ENCODE measurements at regions not wholly inside any gene's neighbourhood (a gene's known extent, or its start where the extent isn't known, plus 50 kb on each side); places are given as distances from the start of the nearest gene placed in this dataset.
"Not testable (repeated sequence)": the region's sequence is repeated elsewhere in the genome, so short reads cannot be mapped to it uniquely, and the experiment has no call there.

- H3K36me3 ChIP-seq, result no peaks in the 10 kb centered on the region
- H3K9me3 ChIP-seq, result no peaks in the 10 kb centered on the region
- DNase-seq (ENCODE audit: low spot score), result no peak
- no peak for TF ChIP-seq CTCF (IDR thresholded peaks at IDR 0.05)
- ATAC-seq (ENCODE audit: insufficient number of reproducible peaks, low FRiP score, low read depth), result no peak
- H3K27me3 ChIP-seq (replicated peaks; ENCODE audit: insufficient read depth), result no peaks in the 10 kb centered on the region
- no peak overlapping the region for H3K4me3 ChIP-seq
- peaks cover 8 to 16% of the 10 kb centered on the region in 2 donors for H3K4me1 ChIP-seq (ENCODE audit: control insufficient read depth in 1 of 2, low read depth in 2 of 2)
- H3K27ac ChIP-seq, result no peak overlapping the region
These were observed 288.3 kb upstream of the FN1 start for GRCh38 chr2:215724146-215724545.

GRCh38 chr2:215723631-215724011 is 287.8 kb upstream of the FN1 start:
- Histone ChIP-seq H3K36me3 (no peaks in the 10 kb centered on the region), H3K4me1 (ENCODE audit: control insufficient read depth in 1 of 2, low read depth in 2 of 2) (peaks cover 8 to 16% of the 10 kb centered on the region in 2 donors), H3K9me3 (no peaks in the 10 kb centered on the region), H3K27me3 (replicated peaks; ENCODE audit: insufficient read depth) (no peaks in the 10 kb centered on the region), H3K4me3 (no peak overlapping the region), H3K27ac (no peak overlapping the region)
- no peak for ATAC-seq (ENCODE audit: insufficient number of reproducible peaks, low FRiP score, low read depth)
- no peak for DNase-seq (ENCODE audit: low spot score)
- no peak for TF ChIP-seq CTCF (IDR thresholded peaks at IDR 0.05)

DNA sequence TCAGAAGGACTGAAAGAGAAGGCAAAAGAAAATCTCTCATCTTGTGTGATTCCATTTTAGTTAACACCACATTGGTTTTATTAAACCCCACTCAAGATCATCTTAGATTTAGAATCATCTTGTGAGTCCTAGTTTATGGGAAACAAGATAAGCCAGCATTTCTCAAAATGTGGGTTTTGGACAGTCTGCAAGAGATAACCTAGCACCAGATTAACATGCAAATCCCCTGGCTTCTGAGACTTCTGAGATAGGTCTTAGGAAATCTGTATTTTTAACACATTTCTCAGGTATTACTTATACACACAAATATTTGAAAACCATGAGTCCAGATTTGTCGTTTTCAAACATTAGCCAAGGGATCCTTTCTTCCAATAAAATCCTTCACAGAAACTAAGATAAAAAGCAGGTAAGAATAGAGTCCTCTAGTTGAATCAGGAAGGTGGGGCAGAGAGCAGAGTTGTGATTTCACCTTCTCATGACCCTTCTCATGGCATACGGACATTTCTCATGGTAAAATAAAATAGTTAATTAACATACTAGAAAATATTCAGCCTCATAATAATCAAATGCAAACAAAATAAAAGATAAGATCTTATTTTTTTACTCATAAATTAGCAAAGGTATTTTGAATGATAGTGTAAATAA is 287.2 kb upstream of the FN1 start:
- Histone ChIP-seq H3K9me3 (no peaks in the 10 kb centered on the region), H3K4me1 (ENCODE audit: control insufficient read depth in 1 of 2, low read depth in 2 of 2) (peaks cover 9 to 16% of the 10 kb centered on the region in 2 donors), H3K4me3 (no peak overlapping the region), H3K27me3 (replicated peaks; ENCODE audit: insufficient read depth) (no peaks in the 10 kb centered on the region), H3K27ac (no peak overlapping the region), H3K36me3 (no peaks in the 10 kb centered on the region)
- no peak for ATAC-seq (ENCODE audit: insufficient number of reproducible peaks, low FRiP score, low read depth)
- no peak for TF ChIP-seq CTCF (IDR thresholded peaks at IDR 0.05)
- no peak for DNase-seq (ENCODE audit: low spot score)

DNA sequence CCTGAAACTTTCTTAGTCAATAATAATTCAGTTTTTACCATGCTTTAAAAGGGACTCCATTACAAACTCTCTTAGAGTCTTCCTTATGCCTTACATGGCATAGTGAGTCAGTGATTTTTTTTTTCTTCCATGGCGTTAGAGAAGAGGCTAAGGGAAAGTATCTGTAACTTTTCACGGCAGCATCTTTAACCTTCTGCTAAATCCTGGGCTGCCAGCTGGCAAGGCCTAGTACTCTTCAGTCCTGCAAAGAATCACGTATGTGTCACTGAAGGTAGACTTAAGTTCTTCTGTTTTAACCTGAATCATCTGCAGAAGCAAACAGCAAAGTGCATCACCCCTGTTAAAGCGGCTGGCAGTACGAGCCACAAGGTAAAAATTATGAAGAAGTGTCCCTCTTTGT is 286.3 kb upstream of the FN1 start:
- Histone ChIP-seq H3K36me3 (no peaks in the 10 kb centered on the region), H3K27ac (no peak overlapping the region), H3K4me3 (no peak overlapping the region), H3K4me1 (ENCODE audit: control insufficient read depth in 1 of 2, low read depth in 2 of 2) (peaks cover 8 to 20% of the 10 kb centered on the region in 2 donors), H3K27me3 (replicated peaks; ENCODE audit: insufficient read depth) (no peaks in the 10 kb centered on the region), H3K9me3 (no peaks in the 10 kb centered on the region)
- ATAC-seq (ENCODE audit: insufficient number of reproducible peaks, low FRiP score, low read depth), result no peak
- no peak for TF ChIP-seq CTCF (IDR thresholded peaks at IDR 0.05)
- no peak for DNase-seq (ENCODE audit: low spot score)

GRCh38 chr2:215721515-215721914 is 285.6 kb upstream of the FN1 start:
- peaks cover 8 to 23% of the 10 kb centered on the region in 2 donors for H3K4me1 ChIP-seq (ENCODE audit: control insufficient read depth in 1 of 2, low read depth in 2 of 2)
- not testable (repeated sequence) for H3K27me3 ChIP-seq (replicated peaks; ENCODE audit: insufficient read depth); H3K27ac ChIP-seq; H3K9me3 ChIP-seq; DNase-seq (ENCODE audit: low spot score); H3K4me3 ChIP-seq; ATAC-seq (ENCODE audit: insufficient number of reproducible peaks, low FRiP score, low read depth); H3K36me3 ChIP-seq

DNA sequence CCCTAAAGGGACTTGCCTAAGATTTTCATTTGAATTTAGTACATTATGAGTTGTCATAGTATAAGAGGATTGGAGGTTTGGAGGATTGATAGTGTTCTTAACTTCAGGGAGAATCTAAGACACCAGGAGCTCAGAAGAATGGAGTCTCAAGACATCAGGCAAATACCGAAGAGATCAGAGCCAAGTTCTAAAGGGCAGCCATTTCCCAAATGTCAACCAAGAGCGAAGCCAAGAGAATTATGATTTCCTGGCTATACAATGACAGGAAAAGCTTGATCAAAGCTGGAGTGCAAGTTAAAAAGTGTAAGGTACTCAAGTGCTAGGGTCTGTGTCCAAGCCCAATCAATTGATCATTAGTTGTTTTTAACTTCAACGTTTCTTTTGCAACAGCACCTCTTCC is 283.0 kb upstream of the FN1 start:
- Histone ChIP-seq H3K27me3 (replicated peaks; ENCODE audit: insufficient read depth) (no peaks in the 10 kb centered on the region), H3K4me3 (no peak overlapping the region), H3K9me3 (no peaks in the 10 kb centered on the region), H3K27ac (peak overlapping the region in 1 of 2 donors; percentile 44), H3K36me3 (no peaks in the 10 kb centered on the region), H3K4me1 (ENCODE audit: control insufficient read depth in 1 of 2, low read depth in 2 of 2) (peaks cover 8 to 23% of the 10 kb centered on the region in 2 donors)
- no peak for DNase-seq (ENCODE audit: low spot score)
- ATAC-seq (ENCODE audit: insufficient number of reproducible peaks, low FRiP score, low read depth), result no peak
- no peak for TF ChIP-seq CTCF (IDR thresholded peaks at IDR 0.05)

All from thoracic aorta (tissue), 2 donors.